GM18870 (cell line): ENCODE measurements at regions not wholly inside any gene's neighbourhood (a gene's known extent, or its start where the extent isn't known, plus 50 kb on each side); places are given as distances from the start of the nearest gene placed in this dataset.
"Not testable (repeated sequence)": the region's sequence is repeated elsewhere in the genome, so short reads cannot be mapped to it uniquely, and the experiment has no call there.

Experiments
- ATAC-seq: cut with Tn5 transposase; IDR thresholded peaks from one replicate; pipeline ENCODE4 v1.9.1; 2021; ENCODE audit warnings: moderate library complexity; ENCODE audit not compliant: unreplicated experiment

GRCh38 chr1:194062962-194063361 lies 876.5 kb upstream of the B3GALT2 start:
- no peak for ATAC-seq

- ATAC-seq: no peak
Measured at GRCh38 chr1:194062526-194062925, 876.1 kb upstream of the B3GALT2 start.

- no peak for ATAC-seq
Measured at GRCh38 chr1:194060481-194060880, 874.1 kb upstream of the B3GALT2 start.

GRCh38 chr1:194058268-194058667 lies 871.9 kb upstream of the B3GALT2 start:
- ATAC-seq: not testable (repeated sequence)

- no peak for ATAC-seq
Measured at GRCh38 chr1:194056169-194056568, 869.8 kb upstream of the B3GALT2 start.

- ATAC-seq: no peak
Measured at GRCh38 chr1:194055536-194055935, 869.1 kb upstream of the B3GALT2 start.

GRCh38 chr1:194052514-194053338 lies 866.3 kb upstream of the B3GALT2 start:
- ATAC-seq: peak; percentile 58

GRCh38 chr1:194047921-194048320 lies 861.5 kb upstream of the B3GALT2 start:
- no peak for ATAC-seq

- no peak for ATAC-seq
Measured at GRCh38 chr1:194047206-194047605, 860.8 kb upstream of the B3GALT2 start.

- no peak for ATAC-seq
Measured at GRCh38 chr1:194045416-194045815, 859.0 kb upstream of the B3GALT2 start.

GRCh38 chr1:194044892-194045291 lies 858.5 kb upstream of the B3GALT2 start:
- ATAC-seq: no peak

- ATAC-seq: no peak
Measured at GRCh38 chr1:194043984-194044755, 857.8 kb upstream of the B3GALT2 start.

GRCh38 chr1:194042736-194043135 lies 856.3 kb upstream of the B3GALT2 start:
- ATAC-seq: no peak

- no peak for ATAC-seq
Measured at GRCh38 chr1:194040496-194040895, 854.1 kb upstream of the B3GALT2 start.

- no peak for ATAC-seq
Measured at GRCh38 chr1:194039578-194039977, 853.2 kb upstream of the B3GALT2 start.

GRCh38 chr1:194033646-194034045 lies 847.2 kb upstream of the B3GALT2 start:
- no peak for ATAC-seq

GRCh38 chr1:194028002-194028401 lies 841.6 kb upstream of the B3GALT2 start:
- no peak for ATAC-seq

GRCh38 chr1:194026422-194026821 lies 840.0 kb upstream of the B3GALT2 start:
- ATAC-seq: no peak

GRCh38 chr1:194024659-194025058 lies 838.2 kb upstream of the B3GALT2 start:
- no peak for ATAC-seq

GRCh38 chr1:194014014-194014413 lies 827.6 kb upstream of the B3GALT2 start:
- no peak for ATAC-seq

GRCh38 chr1:194013561-194013960 lies 827.1 kb upstream of the B3GALT2 start:
- ATAC-seq: no peak

GRCh38 chr1:194004146-194004545 lies 817.7 kb upstream of the B3GALT2 start:
- no peak for ATAC-seq
